ENCODE measurements at regions not wholly inside any gene's neighbourhood (a gene's known extent, or its start where the extent isn't known, plus 50 kb on each side); places are given as distances from the start of the nearest gene placed in this dataset.
"Not testable (repeated sequence)": the region's sequence is repeated elsewhere in the genome, so short reads cannot be mapped to it uniquely, and the experiment has no call there.

DNA sequence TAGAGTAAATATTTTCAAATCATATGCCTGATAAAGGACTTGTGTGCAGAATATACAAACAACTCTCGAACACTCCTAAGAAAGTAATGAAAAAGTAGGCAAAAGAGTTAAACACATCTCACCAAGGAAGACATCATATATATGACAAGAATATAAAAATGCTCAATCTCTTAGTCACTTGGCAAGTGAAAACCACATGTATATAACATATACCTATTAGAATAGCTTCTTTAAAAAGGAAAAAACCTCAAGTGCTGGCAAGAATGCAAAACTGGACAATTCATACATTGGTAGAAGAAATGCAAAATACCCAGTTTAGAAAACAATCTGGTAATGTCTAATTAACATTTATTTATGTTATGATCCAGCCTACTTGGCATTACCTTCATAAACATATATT, 146.6 kb upstream of the DGKB start:
- no peak for DNase-seq (ENCODE audit: low read depth)

DNA sequence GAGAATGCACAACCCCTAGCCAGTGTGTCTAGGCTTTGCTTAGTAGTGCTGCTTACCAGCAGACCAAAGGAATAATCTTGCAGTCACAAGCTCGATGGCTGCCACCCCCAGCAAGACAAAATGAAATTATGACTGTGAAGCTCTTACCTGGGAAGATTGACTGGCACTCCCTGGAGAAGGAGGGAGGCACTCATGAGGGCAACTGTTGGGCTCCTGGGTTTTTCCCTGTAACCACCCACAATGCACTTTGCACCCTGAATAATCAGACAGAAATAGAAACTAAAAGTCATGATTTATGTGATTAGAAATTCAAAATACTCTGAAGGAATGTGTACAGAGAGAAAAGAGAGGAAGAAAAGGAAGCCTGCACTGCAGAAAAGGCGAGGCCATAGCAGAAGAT, 144.3 kb upstream of the DGKB start:
- no peak for DNase-seq (ENCODE audit: low read depth)

DNA sequence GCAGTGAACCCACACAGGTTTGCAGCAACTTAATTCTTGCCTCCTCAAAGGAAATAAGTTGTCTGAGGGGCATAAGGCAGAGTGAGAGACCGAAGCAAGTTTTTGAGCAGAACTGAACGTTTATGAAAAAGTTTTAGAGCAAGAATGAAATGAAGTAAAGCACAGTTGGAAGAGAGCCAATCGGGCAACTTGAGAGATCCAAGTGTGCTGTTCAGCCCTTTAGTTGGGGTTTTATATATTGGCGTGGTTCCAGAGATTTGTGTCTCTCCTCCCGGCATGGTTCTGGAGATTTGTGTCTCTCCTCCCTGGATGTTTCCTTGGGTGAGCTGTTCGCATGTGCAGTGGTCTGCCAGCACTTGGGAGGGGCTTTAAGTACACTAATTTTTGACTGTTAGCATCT, 141.4 kb upstream of the DGKB start:
- DNase-seq (ENCODE audit: low read depth): no peak

DNA sequence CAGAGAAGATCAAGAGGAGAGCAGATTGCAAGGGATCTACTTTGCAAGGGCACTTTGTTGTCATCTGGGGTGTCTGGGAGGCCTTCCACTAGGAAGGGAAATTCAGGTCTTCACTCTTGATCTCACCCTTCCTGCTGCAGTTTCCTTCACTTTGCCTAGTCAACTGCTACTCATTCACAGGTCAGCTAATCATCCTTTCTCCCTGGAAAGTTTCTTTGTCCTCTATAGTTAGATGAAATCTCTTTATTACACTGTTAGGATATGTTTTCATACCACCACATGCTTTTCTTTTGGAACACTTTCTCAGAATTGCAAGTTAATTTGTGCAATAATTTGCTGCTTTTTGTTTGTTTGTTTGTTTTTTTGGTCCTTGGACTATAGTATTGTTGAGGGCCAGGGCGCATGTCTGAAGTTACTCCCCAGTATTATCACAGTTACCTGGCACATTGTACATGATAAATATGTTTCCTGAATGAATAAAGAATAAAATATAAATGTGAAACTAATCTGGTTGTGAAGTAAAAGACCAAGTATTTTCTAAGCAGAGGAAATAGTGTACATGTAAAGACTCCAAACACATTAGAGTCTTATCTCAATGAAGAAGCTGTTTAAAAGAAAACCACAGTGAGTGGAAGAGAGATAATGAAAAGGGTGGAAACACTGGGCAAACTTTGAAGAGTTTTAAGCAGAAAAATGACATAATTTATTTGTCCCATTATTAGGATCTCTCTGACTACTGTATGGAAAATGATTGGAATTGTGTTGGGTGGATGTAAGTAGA, 139.9 kb upstream of the DGKB start:
- no peak for DNase-seq (ENCODE audit: low read depth)

DNA sequence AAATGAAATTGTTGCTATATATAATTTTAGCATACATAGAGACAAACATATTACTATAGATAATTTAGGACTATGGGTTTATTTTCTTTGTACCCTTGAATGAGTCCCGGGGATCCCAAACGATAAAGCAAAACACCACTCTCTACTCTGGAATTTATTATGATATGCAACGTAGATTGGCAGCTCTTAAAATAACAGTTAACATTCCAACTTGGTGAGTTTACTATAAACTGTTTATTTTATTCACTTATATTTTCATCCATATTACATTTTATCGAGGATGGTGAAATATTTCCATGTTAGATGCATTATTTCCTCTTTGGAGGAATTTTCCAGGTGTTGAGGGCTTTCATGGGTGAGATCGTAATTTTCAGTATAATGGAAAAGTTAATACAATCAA, 138.7 kb upstream of the DGKB start:
- no peak for DNase-seq (ENCODE audit: low read depth)

DNA sequence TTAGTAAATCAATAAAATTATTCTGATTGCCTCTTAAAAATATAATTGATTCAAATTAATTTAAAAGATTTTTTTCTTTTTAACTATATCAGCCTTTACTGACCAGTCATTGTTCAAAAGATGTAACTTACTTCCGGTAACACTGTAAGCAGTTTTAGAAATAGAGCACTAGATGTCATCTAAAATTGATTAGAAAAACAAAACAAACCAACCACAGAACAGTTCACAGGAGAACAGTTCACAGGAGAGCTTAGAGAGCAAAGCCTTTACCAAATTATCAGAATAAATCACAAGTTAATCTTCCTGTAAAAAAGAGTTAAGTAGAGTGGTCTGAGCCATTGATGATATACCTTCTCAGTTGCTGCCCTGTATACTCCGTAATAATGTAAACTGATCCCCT, 133.3 kb upstream of the DGKB start:
- no peak for DNase-seq (ENCODE audit: low read depth)

DNA sequence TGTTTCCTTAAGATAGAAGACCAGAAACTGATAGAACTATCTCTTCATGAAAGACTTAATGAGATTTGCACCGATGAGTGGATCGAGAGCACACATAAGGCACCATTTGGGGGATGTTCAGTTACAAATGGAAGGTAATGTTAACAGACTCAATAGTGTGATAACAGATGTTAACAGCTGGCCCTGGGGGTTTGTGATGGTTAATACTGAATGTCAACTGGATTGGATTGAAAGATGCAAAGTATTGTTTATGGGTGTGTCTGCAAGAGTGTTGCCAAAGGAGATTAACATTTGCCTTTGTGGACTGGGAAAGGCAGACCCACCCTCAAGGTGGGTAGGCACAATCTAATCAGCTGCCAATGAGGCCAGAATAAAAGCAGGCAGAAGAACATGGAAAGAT, 130.5 kb upstream of the DGKB start:
- DNase-seq (ENCODE audit: low read depth): no peak

DNA sequence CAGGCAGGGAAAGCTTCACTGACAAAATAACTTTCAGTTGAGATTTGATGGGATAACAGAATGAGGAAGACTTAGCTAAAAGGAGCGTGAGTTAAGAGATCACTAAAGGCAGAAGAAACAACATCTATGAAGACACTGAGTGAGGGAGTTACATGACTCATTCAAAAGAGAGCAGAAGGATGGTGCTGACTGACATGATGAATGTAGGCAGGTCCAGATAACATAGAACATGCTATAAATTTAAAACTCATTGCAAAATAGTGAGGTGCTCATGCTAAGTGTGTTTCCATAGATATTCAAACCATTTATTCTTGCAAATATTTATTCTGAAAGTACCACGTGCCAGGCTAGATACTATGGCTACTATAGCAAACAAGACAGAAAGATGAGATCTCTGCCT, 116.4 kb upstream of the DGKB start:
- no peak for DNase-seq (ENCODE audit: low read depth)

DNA sequence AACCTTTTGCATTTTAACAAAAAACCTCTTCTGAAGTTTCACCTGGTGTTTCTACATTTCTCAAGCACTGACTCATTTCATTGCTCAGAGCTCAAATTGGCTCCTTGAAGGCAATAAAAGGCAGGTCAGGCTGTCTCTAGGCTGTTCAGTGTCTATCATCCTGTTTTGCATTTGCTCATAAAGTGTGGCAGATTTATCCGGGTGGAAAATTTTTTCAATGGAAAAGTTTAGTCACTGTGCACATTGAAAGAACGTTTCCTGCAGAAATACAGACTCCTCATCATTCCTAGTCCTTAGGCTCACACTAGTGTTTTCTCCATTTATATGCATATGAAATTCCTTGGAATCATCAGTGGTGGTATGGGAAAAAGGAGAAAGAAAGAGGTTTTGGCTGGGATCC, 114.2 kb upstream of the DGKB start:
- no peak for DNase-seq (ENCODE audit: low read depth)

DNA sequence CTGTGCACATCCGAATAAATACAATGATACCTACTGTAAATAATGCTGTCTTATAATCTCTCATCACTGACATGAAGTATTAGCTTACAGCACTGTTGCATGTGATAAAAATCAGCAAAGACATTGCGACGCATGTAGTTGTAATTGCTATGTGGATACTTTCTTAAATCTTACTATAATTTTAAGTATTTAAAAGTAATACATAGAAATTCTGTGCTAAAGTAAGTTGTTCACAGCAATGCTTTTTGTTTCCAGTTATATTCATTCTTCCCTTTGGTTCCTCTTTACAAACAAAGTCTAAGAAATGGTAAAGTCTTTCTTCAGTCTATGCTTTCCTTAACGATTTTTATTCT, 113.7 kb upstream of the DGKB start:
- DNase-seq (ENCODE audit: low read depth): no peak

DNA sequence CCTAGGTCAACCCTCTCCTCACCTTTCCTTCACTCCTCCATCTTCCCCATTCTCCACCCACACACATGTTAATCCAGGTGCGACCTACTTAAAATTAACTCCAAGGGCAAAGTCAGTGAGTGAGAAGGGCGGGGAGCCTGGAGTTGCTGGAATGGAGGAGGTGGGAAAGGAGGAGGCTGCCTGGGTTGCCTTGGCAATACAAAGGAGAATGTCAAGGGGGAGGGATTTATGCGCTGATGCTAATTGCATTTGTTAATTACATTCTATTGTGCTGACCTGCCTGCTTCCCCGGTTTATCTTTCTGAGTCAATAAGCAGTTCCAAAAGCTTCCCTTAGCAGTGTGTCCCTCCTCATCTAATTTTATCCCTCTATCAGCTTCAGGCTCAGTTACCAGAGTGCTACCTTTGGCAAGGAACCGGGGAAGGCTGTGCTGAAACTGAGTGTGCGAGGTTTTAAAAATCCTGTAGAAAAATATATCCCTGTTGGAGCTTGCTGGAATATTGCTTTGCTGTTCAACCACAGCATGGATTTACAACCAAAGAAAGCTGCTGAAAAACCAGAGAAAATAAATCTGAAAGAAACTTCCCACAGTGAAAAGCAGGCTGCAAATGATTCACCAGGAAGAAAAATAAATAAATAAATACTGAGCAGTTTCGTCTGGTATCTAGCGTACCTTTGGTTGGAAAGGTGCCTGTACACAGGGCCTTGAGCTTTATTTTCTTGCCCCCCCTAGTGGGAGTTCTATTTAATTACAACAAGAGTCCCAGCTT, 113.2 kb upstream of the DGKB start:
- DNase-seq (ENCODE audit: low read depth): peak; percentile 43

DNA sequence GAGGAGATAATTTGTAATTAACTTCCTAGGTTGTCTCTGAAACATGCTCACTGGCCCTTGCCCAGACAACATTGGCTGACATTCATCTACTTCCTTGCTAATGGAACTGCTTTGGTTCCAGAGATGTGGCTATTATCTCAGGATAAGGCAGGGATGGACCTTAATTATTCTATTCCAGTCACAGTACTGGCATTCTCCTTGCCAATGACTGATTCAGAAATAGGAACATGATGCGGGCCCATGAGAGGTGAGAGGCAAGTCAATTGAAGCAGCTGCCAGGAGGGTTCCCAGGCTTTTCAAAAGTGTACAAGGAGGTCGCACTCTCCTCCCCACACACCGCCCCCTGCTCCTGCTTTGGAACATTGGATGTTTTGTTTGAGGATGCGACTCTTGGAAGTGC, 109.6 kb upstream of the DGKB start:
- no peak for DNase-seq (ENCODE audit: low read depth)

DNA sequence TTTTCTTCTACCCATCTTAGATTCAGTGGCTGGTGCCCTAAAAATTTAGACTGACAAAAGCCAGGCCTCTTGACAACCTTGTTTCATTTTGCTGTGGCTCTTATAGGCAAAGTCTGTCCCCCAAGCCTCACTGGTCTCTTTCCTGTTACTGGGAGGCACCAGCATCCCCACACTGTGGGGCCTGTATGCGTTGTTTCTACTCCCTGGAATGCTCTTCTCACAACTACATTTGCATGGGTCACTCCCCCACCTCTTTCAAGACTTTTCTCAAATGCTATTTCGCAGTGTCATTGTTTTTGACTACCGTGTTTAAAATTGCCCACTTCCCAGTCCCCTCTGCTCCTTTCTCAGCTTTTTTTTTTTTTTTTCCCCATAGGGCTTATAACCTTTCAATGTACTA, 108.7 kb upstream of the DGKB start:
- no peak for DNase-seq (ENCODE audit: low read depth)

DNA sequence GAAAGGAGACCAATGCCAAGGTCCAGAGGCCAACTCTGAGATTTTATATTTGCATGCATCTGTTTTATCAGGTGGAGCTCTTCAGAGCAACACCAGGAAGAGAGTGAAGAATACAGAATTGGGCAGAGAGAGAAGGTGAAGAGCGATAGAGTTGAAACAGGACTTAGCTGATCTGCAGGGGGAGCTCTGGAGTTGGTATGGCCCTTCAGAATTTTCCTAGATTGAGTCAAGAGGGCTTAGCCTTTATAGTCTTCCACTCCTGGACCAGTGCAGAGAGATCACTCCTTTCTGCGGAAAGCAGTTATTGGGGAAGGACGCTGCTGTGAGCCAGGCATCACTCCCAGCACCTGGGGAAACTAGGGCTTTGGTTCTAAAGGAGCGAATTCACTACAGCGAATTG, 105.0 kb upstream of the DGKB start:
- DNase-seq (ENCODE audit: low read depth): no peak

DNA sequence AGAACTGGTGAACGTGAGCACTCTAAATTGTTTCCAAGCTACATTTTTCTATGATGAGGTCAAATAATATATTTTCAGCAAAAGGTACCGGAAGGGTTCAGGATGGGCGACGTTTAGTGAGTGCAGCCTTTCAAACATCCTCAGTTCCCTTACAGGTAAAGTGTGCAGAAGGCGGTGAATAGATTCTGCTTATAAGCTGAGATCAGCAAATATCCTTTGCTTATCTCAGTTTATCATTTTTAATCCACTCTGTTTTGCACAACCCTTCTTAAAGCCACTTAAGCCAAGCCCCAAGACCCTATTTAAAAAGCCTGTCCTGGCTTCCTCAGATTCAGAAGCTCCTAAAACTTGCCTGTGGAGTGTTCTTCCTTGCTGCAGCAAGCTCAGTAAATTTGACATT, 103.1 kb upstream of the DGKB start:
- DNase-seq (ENCODE audit: low read depth): no peak

DNA sequence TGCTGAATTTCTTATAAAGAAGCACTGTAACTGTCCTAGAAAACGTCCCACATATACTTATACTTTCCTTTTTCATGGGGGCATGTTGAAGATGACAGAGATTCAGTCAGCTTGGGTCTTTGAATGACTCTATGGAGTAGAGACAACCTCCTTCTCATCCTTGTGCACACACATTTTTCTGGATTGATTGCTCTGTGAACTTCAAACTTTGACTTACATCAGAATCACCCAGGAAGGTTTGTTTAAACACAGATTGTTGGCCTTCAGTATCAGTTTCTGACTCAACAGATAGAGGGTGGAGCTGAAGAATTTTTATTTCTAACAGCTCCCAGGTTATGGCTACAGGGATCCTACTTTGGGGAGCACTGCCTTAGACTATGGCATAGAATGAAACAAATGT, 97.6 kb upstream of the DGKB start:
- DNase-seq (ENCODE audit: low read depth): no peak

DNA sequence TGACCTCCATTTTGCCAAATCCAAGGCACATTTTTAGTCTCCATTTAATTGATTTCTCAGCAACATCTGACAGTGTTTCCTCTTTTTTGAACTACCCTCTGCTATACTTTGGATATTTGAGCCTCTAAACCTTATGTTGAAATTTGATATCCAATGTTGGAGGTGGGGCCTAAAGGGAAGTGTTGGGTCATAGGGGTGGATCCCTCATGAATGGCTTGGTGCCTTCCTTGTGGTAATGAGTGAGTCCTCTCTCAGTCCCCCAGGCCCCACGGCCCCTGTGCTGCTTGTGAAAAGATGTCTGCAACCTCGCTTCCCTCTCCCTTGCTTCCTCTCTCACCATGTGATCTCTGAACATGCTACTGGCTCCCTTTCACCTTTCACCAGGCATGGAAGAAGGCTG, 96.8 kb upstream of the DGKB start:
- DNase-seq (ENCODE audit: low read depth): no peak

DNA sequence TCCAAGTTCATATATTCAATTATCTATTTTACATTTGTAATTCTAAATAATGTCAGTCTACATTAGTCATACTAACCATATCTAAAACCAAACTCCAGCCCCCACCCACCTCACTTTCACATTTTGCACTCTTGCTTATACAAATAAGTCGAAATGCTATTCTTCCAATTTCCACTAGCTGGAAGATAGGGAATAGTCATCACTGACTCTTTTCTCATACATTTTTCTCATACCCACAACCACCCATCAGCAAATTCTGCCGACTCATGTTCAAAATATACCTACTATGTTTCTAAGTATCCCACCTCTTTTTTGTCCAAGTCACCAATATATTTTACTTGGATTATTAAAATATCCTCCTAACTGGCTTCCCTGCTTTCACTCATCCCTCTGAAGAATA, 93.2 kb upstream of the DGKB start:
- no peak for DNase-seq (ENCODE audit: low read depth)

DNA sequence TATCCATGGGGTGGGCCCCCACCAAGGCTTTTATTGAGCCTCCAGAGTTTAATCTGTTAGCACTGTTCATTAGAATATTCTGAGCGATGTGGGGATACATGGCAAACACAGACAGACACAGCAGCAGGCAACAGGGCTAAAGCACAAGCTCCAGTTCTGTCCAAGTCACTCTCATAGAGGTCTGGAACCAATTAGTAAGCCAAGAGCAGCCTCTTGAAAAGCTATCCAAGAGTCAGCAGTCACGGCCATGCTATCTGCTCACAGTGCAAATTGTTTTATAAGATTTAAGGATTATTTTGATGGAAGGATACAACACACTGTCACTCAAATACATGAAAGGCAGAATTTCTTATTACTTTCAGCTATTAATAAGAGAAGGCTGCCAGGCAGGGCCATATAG, 86.4 kb upstream of the DGKB start:
- no peak for DNase-seq (ENCODE audit: low read depth)

DNA sequence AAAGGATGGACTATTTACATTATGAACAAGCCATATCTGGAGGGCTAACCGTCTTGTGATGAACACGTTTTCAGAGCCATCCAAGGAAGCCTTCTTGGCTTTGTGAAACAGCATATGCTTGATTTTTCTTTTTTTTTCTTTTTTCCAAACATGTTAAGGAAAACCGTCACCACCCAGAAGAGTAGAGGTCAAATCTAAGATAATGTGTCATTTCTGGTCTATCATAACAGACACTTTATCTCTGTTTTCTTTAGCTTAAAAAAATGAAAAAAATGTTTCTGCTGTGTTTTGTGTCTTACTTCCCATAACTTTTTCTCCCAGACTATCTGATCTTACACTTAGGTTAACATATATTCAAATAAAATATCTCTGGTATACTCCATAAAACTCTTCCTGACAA, 76.1 kb upstream of the DGKB start:
- DNase-seq (ENCODE audit: low read depth): no peak

DNA sequence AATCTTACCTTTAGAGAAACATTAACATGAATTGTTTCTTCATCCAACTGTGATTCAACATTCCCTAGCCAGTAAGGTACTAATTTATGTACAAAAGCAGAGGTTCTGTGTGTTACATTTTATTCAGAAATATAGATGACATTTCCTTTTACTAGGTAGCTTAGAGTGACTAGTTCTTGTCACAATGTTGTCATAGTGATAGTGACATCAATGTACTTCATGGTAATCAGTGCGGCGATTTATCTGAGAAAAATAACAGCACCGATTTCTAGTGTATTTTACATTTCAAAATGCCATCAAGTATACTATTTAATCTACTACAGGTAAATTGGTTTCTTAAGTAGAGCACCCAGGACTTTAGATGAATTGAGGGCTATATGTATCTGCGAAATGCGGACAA, 72.1 kb upstream of the DGKB start:
- DNase-seq (ENCODE audit: low read depth): no peak

DNA sequence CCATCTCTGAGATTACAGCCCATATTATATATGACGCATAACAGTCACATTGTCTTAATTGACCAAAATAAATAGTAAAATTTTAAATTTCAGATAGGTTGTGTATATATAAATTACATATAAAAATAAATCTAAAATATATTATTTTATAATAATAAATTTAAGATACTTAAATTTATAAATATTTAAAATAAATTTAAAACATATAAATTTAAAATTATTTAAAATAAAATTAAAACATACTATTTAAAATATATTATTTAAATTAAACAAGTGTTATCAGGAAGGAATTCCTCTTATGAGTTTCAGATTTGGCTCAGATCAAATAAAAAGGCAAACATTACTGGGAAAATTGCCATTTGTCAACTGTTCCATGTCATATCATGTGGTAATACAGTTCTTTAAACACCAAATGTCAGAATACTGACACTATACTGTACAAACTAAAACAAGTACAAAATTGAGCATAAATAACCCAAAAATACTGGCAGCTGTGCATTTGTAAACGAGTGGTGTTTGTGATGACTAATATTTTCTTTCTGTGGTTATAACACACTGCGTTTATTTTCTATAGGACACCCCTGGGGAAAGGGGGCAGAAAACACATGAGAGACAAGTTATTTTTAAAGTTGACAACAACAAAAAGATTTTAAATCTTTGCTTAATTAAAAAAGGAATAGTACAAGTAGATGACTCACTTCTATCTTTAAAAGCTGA, 71.3 kb upstream of the DGKB start:
- DNase-seq (ENCODE audit: low read depth): no peak

DNA sequence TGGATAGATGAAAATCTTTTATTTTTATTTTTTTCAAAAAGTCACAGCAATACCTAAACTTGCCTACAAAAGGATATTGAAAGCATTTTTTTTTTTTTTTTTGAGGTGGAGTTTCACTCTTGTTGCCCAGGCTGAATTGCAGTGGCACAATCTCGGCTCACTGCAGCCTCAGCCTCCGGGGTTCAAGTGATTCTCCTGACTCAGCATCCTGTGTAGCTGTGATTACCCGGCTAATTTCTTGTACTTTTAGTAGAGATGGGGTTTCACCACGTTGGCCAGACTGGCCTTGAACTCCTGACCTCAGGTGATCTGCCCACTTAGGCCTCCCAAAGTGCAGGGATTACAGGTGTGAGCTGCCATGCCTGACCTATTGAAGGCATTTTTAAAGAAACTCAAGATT, 69.1 kb upstream of the DGKB start:
- DNase-seq (ENCODE audit: low read depth): not testable (repeated sequence)

All from Daoy (cell line).